Thymus (tissue), 11 donors: ENCODE measurements at regions not wholly inside any gene's neighbourhood (a gene's known extent, or its start where the extent isn't known, plus 50 kb on each side); places are given as distances from the start of the nearest gene placed in this dataset.
"Not testable (repeated sequence)": the region's sequence is repeated elsewhere in the genome, so short reads cannot be mapped to it uniquely, and the experiment has no call there.

Source experiments
- DNase-seq, 9 donors: peaks; one replicate each; pipeline ENCODE4 v3.0.0-alpha.2; 2013; ENCODE audit warnings: low spot score in 9 of 9, low read depth in 6 of 9, missing footprints in 1 of 9
- H3K27ac ChIP-seq, 2 donors: one replicate each; pipeline ENCODE4 v1.5.1; 2013; ENCODE audit warnings: control low read depth in 1 of 2, low read depth in 1 of 2, low read length in 1 of 2, mild to moderate bottlenecking in 1 of 2, moderate library complexity in 1 of 2
- H3K27me3 ChIP-seq, 2 donors: one replicate each; pipeline ENCODE4 v1.5.1; 2013; ENCODE audit warnings: low read length in 1 of 2; ENCODE audit not compliant: control insufficient read depth in 2 of 2, insufficient read depth in 1 of 2
- H3K36me3 ChIP-seq, 2 donors: one replicate each; pipeline ENCODE4 v1.5.1; 2013; ENCODE audit warnings: low read length in 1 of 2, mild to moderate bottlenecking in 1 of 2, moderate library complexity in 1 of 2; ENCODE audit not compliant: control insufficient read depth in 2 of 2, insufficient read depth in 2 of 2
- H3K4me1 ChIP-seq, 2 donors: one replicate each; pipeline ENCODE4 v1.5.1; 2013; ENCODE audit warnings: low read length in 2 of 2; ENCODE audit not compliant: control insufficient read depth in 2 of 2, insufficient read depth in 2 of 2
- H3K4me3 ChIP-seq, 2 donors: one replicate each; pipeline ENCODE4 v1.5.1; 2013; ENCODE audit warnings: low read length in 2 of 2, control low read depth in 1 of 2, mild to moderate bottlenecking in 1 of 2
- H3K9me3 ChIP-seq, 2 donors: one replicate each; pipeline ENCODE4 v1.5.1; 2013; ENCODE audit warnings: low read length in 1 of 2, mild to moderate bottlenecking in 1 of 2; ENCODE audit not compliant: control insufficient read depth in 2 of 2, insufficient read depth in 1 of 2
- WGBS: extraction: QIAGEN DNeasy Blood & Tissue Kit; methylation state at CpG from one replicate; pipeline ENCODE4 v1.1.7; 2013; 5-methylcytosine and 5-hydroxymethylcytosine counted together
- donor health status: healthy.

DNA sequence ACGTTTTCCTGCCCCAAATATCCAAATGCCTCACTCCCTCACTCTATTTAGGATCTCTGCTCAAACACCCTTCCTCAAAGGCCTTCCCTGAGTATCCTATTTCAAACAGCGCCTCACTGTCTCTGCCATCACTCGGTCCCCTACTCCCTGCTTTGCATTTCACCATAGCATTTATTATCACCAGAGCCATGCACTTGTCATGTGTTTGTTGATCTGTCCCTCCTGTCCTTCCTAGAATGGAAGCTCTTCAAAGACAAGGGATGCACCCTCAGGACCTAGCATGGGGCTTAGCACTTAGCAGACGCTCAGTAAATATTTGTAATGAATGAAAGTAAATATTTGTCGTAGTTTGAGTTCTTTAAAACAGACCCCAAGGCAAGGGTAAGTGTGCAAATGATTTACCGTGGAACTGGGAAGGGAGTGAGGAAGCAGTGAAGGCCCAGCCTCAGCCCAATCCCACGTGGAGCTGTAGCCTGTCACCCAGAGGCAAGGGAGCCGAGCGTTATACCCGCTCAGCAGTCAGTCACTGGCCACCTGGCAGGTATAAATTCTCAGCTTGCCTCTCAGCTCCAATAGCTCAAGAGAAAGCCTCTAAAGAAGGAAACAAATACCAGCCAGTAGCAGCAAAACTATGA is 97.7 kb upstream of the KIF2A start:
- Histone ChIP-seq H3K4me1 (no peaks in the 10 kb centered on the region), H3K27ac (no peak overlapping the region), H3K9me3 (no peaks in the 10 kb centered on the region), H3K27me3 (no peaks in the 10 kb centered on the region), H3K4me3 (no peak overlapping the region), H3K36me3 (no peaks in the 10 kb centered on the region)
- no peak for DNase-seq
- WGBS = 85% methylated on average over 10 of the region's 10 CpGs

DNA sequence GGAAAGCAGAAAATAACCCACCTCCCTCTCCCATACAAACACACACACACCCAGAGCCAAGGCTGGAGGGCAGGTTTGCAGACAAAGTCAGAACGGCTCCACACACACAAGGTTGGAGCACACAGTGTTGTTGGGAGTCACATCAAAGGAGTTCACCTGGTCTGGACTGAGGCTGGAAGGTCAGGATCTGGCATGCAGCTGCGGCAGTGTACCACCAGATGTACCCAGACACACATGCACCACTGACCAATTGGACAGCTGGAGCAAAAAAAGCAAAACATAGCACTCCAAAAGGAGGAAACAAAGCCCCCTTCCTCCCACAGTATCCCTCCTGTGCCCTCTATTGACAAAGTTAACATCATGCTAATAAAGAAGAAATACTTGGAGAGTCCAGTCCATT is 94.6 kb upstream of the KIF2A start:
- no peaks in the 10 kb centered on the region for H3K27me3 ChIP-seq
- H3K27ac ChIP-seq = no peak overlapping the region
- WGBS = 95% methylated on average over 2 of the region's 2 CpGs

DNA sequence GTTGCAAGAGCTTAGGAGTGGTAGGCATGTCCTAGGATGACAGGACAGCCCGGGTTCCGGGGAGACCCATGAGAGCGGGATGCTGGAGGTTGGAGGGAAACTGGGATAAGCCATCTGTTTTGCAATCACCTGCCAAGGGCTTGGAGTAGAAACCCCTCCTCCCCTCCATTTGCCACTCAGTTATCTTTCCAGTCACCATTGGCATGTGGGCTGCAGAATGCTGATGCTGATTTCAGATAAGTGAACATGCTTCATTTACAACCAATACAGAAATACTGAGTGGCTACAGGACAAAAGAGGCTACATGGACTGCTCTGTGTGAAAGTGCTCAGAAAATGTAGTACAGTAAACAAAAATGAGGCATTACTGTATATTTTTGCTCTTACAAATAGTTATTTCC is 93.4 kb upstream of the KIF2A start:
- WGBS = 100% methylated on average over 3 of the region's 3 CpGs
- H3K4me1 ChIP-seq = no peaks in the 10 kb centered on the region

More for the DNA sequence above, 94.6 kb upstream of the KIF2A start:
- Histone ChIP-seq H3K9me3 (no peaks in the 10 kb centered on the region), H3K4me1 (no peaks in the 10 kb centered on the region), H3K36me3 (no peaks in the 10 kb centered on the region), H3K4me3 (no peak overlapping the region)
- DNase-seq = no peak

DNA sequence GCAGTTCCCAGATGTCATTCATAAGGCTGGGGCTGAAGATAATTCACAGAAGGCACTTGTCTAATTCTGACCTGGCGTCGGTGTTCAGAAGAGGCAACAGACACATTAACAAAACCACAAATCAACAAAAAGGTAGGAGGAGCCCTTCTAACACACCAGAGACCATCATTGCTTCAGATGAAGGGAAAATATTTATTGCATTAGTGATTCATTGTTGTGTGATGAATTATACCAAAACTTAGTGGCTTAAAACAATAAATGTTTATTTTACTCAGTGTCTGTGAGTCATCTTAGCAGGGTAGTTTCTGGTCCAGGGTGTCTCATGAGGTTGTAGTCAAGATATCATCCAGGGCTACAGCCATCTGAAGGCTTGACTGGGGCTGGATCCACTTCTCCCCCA is 91.3 kb upstream of the KIF2A start:
- H3K9me3 ChIP-seq = no peaks in the 10 kb centered on the region
- no peak overlapping the region for H3K27ac ChIP-seq
- H3K27me3 ChIP-seq = no peaks in the 10 kb centered on the region
- H3K4me1 ChIP-seq = no peaks in the 10 kb centered on the region
- H3K4me3 ChIP-seq = no peak overlapping the region
- DNase-seq = no peak
- H3K36me3 ChIP-seq = no peaks in the 10 kb centered on the region
- WGBS = 90% methylated on average over 2 of the region's 2 CpGs

More for the DNA sequence above, 93.4 kb upstream of the KIF2A start:
- no peak for DNase-seq
- H3K9me3 ChIP-seq = no peaks in the 10 kb centered on the region
- no peak overlapping the region for H3K27ac ChIP-seq
- no peaks in the 10 kb centered on the region for H3K27me3 ChIP-seq
- H3K36me3 ChIP-seq = no peaks in the 10 kb centered on the region
- no peak overlapping the region for H3K4me3 ChIP-seq

DNA sequence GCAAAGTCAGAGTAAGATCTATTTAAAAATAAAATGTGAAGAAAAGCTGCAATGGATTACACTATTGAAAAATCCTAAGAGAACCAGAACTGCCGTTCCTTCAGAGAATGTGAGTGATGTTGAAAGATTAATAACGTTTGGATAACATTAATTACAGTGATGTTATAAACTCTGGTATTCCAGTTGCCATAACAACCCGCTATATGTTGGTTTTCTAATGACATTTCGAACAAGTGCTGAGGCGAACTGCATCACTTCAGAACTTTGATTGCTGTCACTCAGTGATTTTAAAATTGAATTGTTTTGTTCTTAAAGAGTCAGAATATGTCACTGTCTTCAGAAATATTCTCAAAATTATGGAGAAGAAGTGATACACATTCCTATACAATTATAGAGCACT is 89.4 kb upstream of the KIF2A start:
- not testable (repeated sequence) for H3K9me3 ChIP-seq, H3K4me3 ChIP-seq, H3K4me1 ChIP-seq, H3K27me3 ChIP-seq, DNase-seq, H3K36me3 ChIP-seq, H3K27ac ChIP-seq
- 94% methylated on average over 4 of the region's 5 CpGs for WGBS

DNA sequence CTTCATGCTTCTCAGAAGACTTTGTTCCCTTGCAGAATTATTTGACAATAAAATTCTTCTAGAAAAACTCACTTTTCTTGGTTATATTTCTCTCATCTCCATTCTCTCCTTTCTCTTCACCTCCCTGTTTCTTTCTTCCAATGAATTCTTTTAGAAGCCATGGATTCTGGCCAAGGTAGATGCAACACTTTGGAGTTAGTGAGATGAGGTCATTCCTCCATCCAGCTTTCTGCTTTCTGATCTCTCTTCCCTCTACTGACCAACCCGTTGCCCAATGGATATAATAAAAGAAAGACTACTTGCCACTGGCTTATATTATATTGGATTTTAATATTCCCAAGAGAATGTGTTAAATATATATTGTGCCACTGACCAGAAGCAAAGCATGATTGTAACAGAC is 88.9 kb upstream of the KIF2A start:
- DNase-seq, H3K27me3 ChIP-seq, H3K27ac ChIP-seq, H3K36me3 ChIP-seq, H3K4me3 ChIP-seq, H3K9me3 ChIP-seq, H3K4me1 ChIP-seq: not testable (repeated sequence)
- 92% methylated on average over 1 of the region's 1 CpG for WGBS

DNA sequence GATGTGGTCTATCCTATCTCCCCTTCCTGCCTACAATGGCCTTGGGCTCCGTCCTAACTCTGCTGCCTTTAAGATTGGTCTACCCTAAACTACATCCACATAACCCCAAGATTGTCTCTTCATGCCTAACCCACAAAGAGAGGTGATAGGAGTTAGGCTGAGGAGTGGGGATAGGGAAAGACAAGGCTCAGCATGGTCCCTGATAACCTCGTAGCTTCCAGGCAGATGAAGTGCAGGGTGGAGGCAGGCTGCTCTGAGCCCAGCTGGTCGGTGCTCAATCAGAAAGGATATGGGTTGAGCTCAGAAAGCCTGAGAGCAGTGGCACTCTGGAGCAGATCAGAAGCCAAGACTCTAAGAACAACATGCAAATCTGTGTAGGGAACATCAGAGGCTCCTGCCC is 87.1 kb upstream of the KIF2A start:
- not testable (repeated sequence) for H3K4me1 ChIP-seq

DNA sequence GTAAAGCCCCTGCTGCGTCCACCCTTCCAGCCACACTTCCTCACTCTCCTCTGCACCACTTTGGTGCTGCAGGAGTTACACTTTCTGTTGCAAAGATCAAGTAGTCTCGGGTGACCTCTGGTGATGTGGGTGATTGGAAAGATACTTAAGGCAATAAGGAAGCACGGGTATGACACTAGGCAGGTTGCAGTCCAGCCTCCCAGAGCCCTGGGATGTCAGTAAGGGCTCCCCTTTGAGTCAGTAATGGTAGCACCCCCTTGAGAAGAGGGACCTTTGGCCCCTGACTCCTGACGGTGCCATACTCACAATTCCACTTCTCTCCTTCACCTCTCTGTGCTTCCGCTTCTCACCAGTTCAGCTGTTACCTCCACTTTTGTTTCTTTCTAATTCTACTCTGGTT is 84.1 kb upstream of the KIF2A start:
- not testable (repeated sequence) for H3K36me3 ChIP-seq, H3K4me1 ChIP-seq, H3K27ac ChIP-seq, H3K4me3 ChIP-seq, H3K27me3 ChIP-seq, DNase-seq, H3K9me3 ChIP-seq
- 89% methylated on average over 5 of the region's 5 CpGs for WGBS

More for the DNA sequence above, 87.1 kb upstream of the KIF2A start:
- H3K9me3 ChIP-seq, H3K4me3 ChIP-seq, H3K27me3 ChIP-seq, DNase-seq, H3K36me3 ChIP-seq, H3K27ac ChIP-seq: not testable (repeated sequence)
- WGBS = 90% methylated on average over 3 of the region's 3 CpGs

DNA sequence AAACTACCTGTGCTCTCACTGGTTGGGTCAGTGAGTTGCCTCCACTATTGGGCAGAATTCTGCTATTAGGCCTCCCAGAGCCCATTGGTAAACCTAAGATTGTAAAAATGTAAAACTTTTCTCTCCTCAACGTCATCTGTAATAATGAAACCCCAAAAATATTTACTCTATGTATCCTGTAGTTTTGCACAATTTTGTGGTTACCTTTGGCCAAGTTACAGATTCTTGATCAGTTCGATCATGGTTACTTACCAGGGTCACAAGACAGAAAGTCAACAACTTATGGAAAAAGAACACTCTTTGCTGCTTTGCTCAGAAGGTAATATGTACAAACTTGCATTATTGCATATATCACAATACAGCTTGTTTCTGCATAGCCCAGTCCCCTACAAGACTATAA is 83.7 kb upstream of the KIF2A start:
- WGBS = 83% methylated on average over 2 of the region's 2 CpGs
- not testable (repeated sequence) for H3K4me1 ChIP-seq, H3K4me3 ChIP-seq, DNase-seq, H3K27ac ChIP-seq, H3K36me3 ChIP-seq, H3K9me3 ChIP-seq, H3K27me3 ChIP-seq

DNA sequence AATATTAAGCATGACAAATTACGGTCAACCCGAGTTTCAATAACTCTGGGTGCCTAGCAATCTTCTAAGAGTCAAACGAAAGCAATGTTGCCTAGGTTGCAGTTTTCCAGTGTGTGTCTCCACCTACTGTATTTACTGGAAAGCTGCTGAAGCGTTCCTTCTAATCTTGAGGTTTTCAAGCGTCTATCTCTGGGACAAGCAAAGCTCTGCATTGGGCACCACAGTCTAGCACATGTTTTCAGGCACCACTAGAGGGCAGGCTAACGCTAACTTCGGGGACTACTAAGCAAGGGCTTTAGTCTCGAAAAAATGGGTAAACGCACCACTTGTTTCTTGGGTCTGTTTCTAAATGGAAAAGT is 82.7 kb upstream of the KIF2A start:
- H3K4me1 ChIP-seq, H3K27ac ChIP-seq, H3K27me3 ChIP-seq, DNase-seq, H3K9me3 ChIP-seq, H3K36me3 ChIP-seq, H3K4me3 ChIP-seq: not testable (repeated sequence)
- WGBS = 4% methylated on average over 9 of the region's 9 CpGs
